B cell (primary cell): ENCODE measurements at regions not wholly inside any gene's neighbourhood (a gene's known extent, or its start where the extent isn't known, plus 50 kb on each side); places are given as distances from the start of the nearest gene placed in this dataset.
"Not testable (repeated sequence)": the region's sequence is repeated elsewhere in the genome, so short reads cannot be mapped to it uniquely, and the experiment has no call there.

ENCODE experiments used
- ATAC-seq: fragments of 200-7000 bp; cut with Tn5 transposase; one replicate; pipeline ENCODE4 v1.10.0; 2021; ENCODE audit warnings: low read depth, mild to moderate bottlenecking, moderate number of reproducible peaks, moderate library complexity
- CTCF ChIA-PET: fragments of 350-600 bp; sonication (Branson Sonifier 250); formaldehyde crosslinking; loops from one replicate; lab custom pipeline; 2021; ENCODE audit warnings: antibody characterized with exemption, inconsistent platforms; lab: Charles Lee
- POLR2A ChIA-PET: fragments of 350-600 bp; sonication (Branson Sonifier 250); formaldehyde crosslinking; loops from one replicate; lab custom pipeline; 2021; ENCODE audit warnings: antibody characterized with exemption; lab: Charles Lee
- DNase-seq: peaks from one replicate; pipeline ENCODE4 v3.0.0; 2013
- H2AFZ ChIP-seq: 2 replicates; pipeline ENCODE4 v1.6.1; 2012; ENCODE audit warnings: mild to moderate bottlenecking, low read depth, low read length; ENCODE audit not compliant: insufficient read depth, poor library complexity, severe bottlenecking
- H3K27ac ChIP-seq, 2 donors: 1 replicate in 1 of 2; 2 replicates in 1 of 2; pipeline ENCODE4 v1.5.1; 2012 to 2013; ENCODE audit warnings: low read length in 2 of 2, mild to moderate bottlenecking in 2 of 2, moderate library complexity in 1 of 2
- H3K27me3 ChIP-seq, 4 experiments: fragments of 200-600 bp in 1 of 4; sonication (generic) in 1 of 4; replicated peaks in 1 of 4; 1 replicate in 2 of 4; 2 replicates in 2 of 4; pipeline versions ENCODE4 v1.6.1 to v1.7.0; 2013 to 2016; ENCODE audit warnings: low read length in 3 of 4, mild to moderate bottlenecking in 2 of 4, mixed read lengths in 1 of 4, moderate library complexity in 1 of 4; ENCODE audit not compliant: insufficient read depth in 4 of 4, control insufficient read depth in 3 of 4; ENCODE audit errors: control extremely low read depth in 1 of 4
- H3K36me3 ChIP-seq, 2 experiments: replicated peaks in 1 of 2; 1 replicate in 1 of 2; 2 replicates in 1 of 2; pipeline versions ENCODE4 v1.6.1 to v1.7.1; 2013; ENCODE audit warnings: low read length in 1 of 2; ENCODE audit not compliant: insufficient read depth in 2 of 2, control insufficient read depth in 1 of 2; ENCODE audit errors: control extremely low read depth in 1 of 2, extremely low read depth in 1 of 2
- H3K4me1 ChIP-seq, 2 donors: fragments of 200-600 bp in 1 of 2; sonication (generic) in 1 of 2; 1 replicate in 1 of 2; 2 replicates in 1 of 2; pipeline versions ENCODE4 v1.5.1 to v1.6.1; 2013 to 2017; ENCODE audit warnings: low read length in 2 of 2; ENCODE audit not compliant: control insufficient read depth in 2 of 2, insufficient read depth in 2 of 2
- H3K4me2 ChIP-seq: replicated peaks from 2 replicates; pipeline ENCODE3; 2012; ENCODE audit warnings: mild to moderate bottlenecking, low read depth, low read length; ENCODE audit not compliant: poor library complexity, severe bottlenecking
- H3K4me3 ChIP-seq, 5 experiments: fragments of 200-600 bp in 1 of 5; sonication (generic) in 1 of 5; 1 replicate in 3 of 5; 2 replicates in 2 of 5; pipeline versions ENCODE4 v1.5.1 to v1.7.0; 2011 to 2016; ENCODE audit warnings: low read length in 4 of 5, mild to moderate bottlenecking in 4 of 5, low read depth in 2 of 5, control low read depth in 1 of 5, moderate library complexity in 1 of 5; ENCODE audit not compliant: insufficient read depth in 1 of 5; ENCODE audit errors: control extremely low read depth in 1 of 5, extremely low read depth in 1 of 5
- H3K79me2 ChIP-seq: fragments of 200-600 bp; sonication (generic); one replicate; pipeline ENCODE4 v1.6.0; 2016; ENCODE audit warnings: low read length; ENCODE audit not compliant: control insufficient read depth, insufficient read depth
- H3K9ac ChIP-seq: fragments of 200-600 bp; sonication (generic); 2 replicates; pipeline ENCODE4 v1.6.1; 2017; ENCODE audit warnings: mild to moderate bottlenecking, low read length, moderate library complexity
- H3K9me3 ChIP-seq, 3 donors: one replicate each; pipeline versions ENCODE4 v1.6.1 to v1.7.1; 2013; ENCODE audit warnings: low read length in 2 of 3; ENCODE audit not compliant: control insufficient read depth in 2 of 3, insufficient read depth in 1 of 3; ENCODE audit errors: control extremely low read depth in 1 of 3
- H4K20me1 ChIP-seq: 2 replicates; pipeline ENCODE4 v1.6.0; 2012; ENCODE audit warnings: mild to moderate bottlenecking, low read length; ENCODE audit not compliant: insufficient read depth, control insufficient read depth, poor library complexity, severe bottlenecking
- H3K27ac Mint-ChIP-seq: one replicate; pipeline ENCODE4 v1.8.0; 2021; ENCODE audit warnings: mixed read lengths
- H3K27me3 Mint-ChIP-seq: one replicate; pipeline ENCODE4 v1.8.0; 2021; ENCODE audit warnings: mixed read lengths
- H3K4me1 Mint-ChIP-seq: one replicate; pipeline ENCODE4 v1.8.0; 2021; ENCODE audit warnings: mixed read lengths
- H3K4me3 Mint-ChIP-seq: one replicate; pipeline ENCODE4 v1.8.0; 2021; ENCODE audit warnings: mixed read lengths
- H3K9me3 Mint-ChIP-seq: one replicate; pipeline ENCODE4 v1.8.0; 2022; ENCODE audit warnings: mixed read lengths; ENCODE audit not compliant: insufficient read depth
- EZH2 ChIP-seq: IDR thresholded peaks from 2 replicates; pipeline ENCODE4 v1.6.1; 2012; ENCODE audit warnings: borderline replicate concordance, low read depth, mild to moderate bottlenecking, moderate library complexity, low read length; ENCODE audit not compliant: insufficient read depth, poor library complexity, severe bottlenecking
- WGBS: methylation state at CpG from one replicate; pipeline ENCODE4 v1.1.5; 2013; ENCODE audit warnings: missing lambda C conversion rate; ENCODE audit not compliant: insufficient coverage; 5-methylcytosine and 5-hydroxymethylcytosine counted together
- intact Hi-C: fragments of 100-400 bp; cut with micrococcal nuclease; formaldehyde crosslinking; loops from one replicate; pipeline ENCODE4 v1.10.0; 2022
- TF ChIP-seq, protein P1 (sequence below): fragments of 200-600 bp; IDR thresholded peaks from one replicate; pipeline ENCODE4 v1.8.0; 2022; ENCODE audit warnings: antibody characterized with exemption, mild to moderate bottlenecking

DNA sequence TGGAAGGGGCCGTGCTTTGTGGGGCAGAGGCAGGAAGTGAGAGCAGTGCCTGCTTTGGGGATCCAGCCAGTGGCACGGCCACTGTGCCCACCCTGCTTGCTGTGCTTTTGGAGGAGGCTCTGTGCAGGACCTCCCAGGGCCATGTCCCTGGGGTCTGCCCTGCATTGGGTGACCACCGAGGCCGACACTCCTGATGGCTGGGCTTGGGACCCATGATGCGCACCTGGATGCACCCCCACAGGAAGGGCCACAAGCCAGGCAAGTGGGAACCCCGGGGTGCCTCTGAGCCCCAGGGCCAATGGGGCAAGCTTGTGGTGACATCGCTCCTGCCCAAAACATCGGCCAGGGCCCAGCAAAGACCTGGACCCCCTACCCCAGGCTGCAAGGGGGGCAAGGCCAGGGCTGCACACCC, 738.6 kb upstream of the GJE1 start:
- H3K36me3 ChIP-seq: no peaks in the 10 kb centered on the region
- H3K9ac ChIP-seq: no peak overlapping the region
- H3K9me3 ChIP-seq: peaks cover 0 to 2% (median 0%) of the 10 kb centered on the region in 3 donors
- H3K27me3 ChIP-seq: no peaks in the 10 kb centered on the region
- H3K4me2 ChIP-seq: no peak overlapping the region
- no peak overlapping the region for H3K4me3 ChIP-seq
- CTCF ChIA-PET: no interaction called here
- intact Hi-C loops: no loop called here
- no peaks in the 10 kb centered on the region for H3K79me2 ChIP-seq
- TF ChIP-seq EZH2: no peak
- TF ChIP-seq, protein P1, sequence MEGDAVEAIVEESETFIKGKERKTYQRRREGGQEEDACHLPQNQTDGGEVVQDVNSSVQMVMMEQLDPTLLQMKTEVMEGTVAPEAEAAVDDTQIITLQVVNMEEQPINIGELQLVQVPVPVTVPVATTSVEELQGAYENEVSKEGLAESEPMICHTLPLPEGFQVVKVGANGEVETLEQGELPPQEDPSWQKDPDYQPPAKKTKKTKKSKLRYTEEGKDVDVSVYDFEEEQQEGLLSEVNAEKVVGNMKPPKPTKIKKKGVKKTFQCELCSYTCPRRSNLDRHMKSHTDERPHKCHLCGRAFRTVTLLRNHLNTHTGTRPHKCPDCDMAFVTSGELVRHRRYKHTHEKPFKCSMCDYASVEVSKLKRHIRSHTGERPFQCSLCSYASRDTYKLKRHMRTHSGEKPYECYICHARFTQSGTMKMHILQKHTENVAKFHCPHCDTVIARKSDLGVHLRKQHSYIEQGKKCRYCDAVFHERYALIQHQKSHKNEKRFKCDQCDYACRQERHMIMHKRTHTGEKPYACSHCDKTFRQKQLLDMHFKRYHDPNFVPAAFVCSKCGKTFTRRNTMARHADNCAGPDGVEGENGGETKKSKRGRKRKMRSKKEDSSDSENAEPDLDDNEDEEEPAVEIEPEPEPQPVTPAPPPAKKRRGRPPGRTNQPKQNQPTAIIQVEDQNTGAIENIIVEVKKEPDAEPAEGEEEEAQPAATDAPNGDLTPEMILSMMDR: no peak
- POLR2A ChIA-PET: no interaction called here
- H3K9me3 Mint-ChIP-seq: no peaks in the 10 kb centered on the region
- H2AFZ ChIP-seq: no peak overlapping the region
- no peaks in the 10 kb centered on the region for H3K4me1 Mint-ChIP-seq
- no peaks in the 10 kb centered on the region for H3K27me3 Mint-ChIP-seq
- no peak overlapping the region for H3K27ac Mint-ChIP-seq
- H3K4me1 ChIP-seq: no peaks in the 10 kb centered on the region
- H3K4me3 Mint-ChIP-seq: no peak overlapping the region
- 94% methylated on average over 8 of the region's 8 CpGs for WGBS
- no peaks in the 10 kb centered on the region for H4K20me1 ChIP-seq
- no peak overlapping the region for H3K27ac ChIP-seq
- ATAC-seq (no peak), DNase-seq (no peak)

GRCh38 chr6:141393405-141394124, 739.2 kb upstream of the GJE1 start:
- ATAC-seq: no peak
- H3K9ac ChIP-seq: no peak overlapping the region
- 96% methylated on average over 6 of the region's 10 CpGs for WGBS
- TF ChIP-seq, protein P1: no peak
- no peak for TF ChIP-seq EZH2
- H3K4me3 ChIP-seq: no peak overlapping the region
- H3K9me3 ChIP-seq: peaks cover 0 to 2% (median 0%) of the 10 kb centered on the region in 3 donors
- no peaks in the 10 kb centered on the region for H3K36me3 ChIP-seq
- H3K27ac ChIP-seq: no peak overlapping the region
- Mint-ChIP-seq H3K4me3 (no peak overlapping the region), H3K9me3 (no peaks in the 10 kb centered on the region), H3K4me1 (no peaks in the 10 kb centered on the region), H3K27ac (no peak overlapping the region), H3K27me3 (no peaks in the 10 kb centered on the region)
- H4K20me1 ChIP-seq: no peaks in the 10 kb centered on the region
- H3K79me2 ChIP-seq: no peaks in the 10 kb centered on the region
- no peaks in the 10 kb centered on the region for H3K4me1 ChIP-seq
- H3K4me2 ChIP-seq: no peak overlapping the region
- intact Hi-C loops: no loop called here
- no peak overlapping the region for H2AFZ ChIP-seq
- CTCF ChIA-PET: no interaction called here
- H3K27me3 ChIP-seq: no peaks in the 10 kb centered on the region
- POLR2A ChIA-PET: no interaction called here
- no peak for DNase-seq

DNA sequence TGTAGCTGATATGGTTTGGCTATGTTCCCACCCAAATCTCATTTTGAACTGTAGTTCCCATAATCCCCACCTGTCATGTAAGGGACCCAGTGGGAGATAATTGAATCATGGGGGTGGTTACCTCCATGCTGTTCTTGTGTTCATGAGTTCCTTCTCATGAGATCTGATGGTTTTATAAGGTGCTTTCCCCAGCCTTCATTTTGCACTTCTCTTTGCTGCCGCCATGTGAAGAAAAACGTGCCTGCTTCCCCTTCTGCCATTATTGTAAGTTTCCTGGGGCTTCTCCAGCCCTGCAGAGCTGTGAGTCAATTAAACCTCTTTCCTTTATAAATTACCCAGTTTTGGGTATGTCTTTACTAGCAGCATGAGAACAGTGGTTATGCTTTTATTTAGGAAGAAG, 741.6 kb upstream of the GJE1 start:
- WGBS: 70% methylated on average over 2 of the region's 2 CpGs

More for the DNA sequence above, 741.6 kb upstream of the GJE1 start:
- H3K4me2 ChIP-seq, H4K20me1 ChIP-seq, H2AFZ ChIP-seq, intact Hi-C loops, H3K9me3 Mint-ChIP-seq, H3K27me3 ChIP-seq, H3K4me1 ChIP-seq, POLR2A ChIA-PET, H3K27ac ChIP-seq, ATAC-seq, H3K36me3 ChIP-seq, H3K4me3 Mint-ChIP-seq, CTCF ChIA-PET, H3K27ac Mint-ChIP-seq, H3K4me1 Mint-ChIP-seq, H3K9ac ChIP-seq, H3K79me2 ChIP-seq, DNase-seq, H3K4me3 ChIP-seq, H3K27me3 Mint-ChIP-seq, H3K9me3 ChIP-seq: not testable (repeated sequence)
